ENCODE measurements at regions not wholly inside any gene's neighbourhood (a gene's known extent, or its start where the extent isn't known, plus 50 kb on each side); places are given as distances from the start of the nearest gene placed in this dataset.

- DNase-seq: no peak
Observed at GRCh38 chr2:2704428-2705090, 373.5 kb upstream of the MYT1L start.

- DNase-seq: no peak
Observed at GRCh38 chr2:2703762-2704427, 372.8 kb upstream of the MYT1L start.

- DNase-seq: no peak
Observed at GRCh38 chr2:2703172-2703571, 372.1 kb upstream of the MYT1L start.

GRCh38 chr2:2702385-2702784 lies 371.3 kb upstream of the MYT1L start:
- DNase-seq: no peak

- DNase-seq: no peak
Observed at GRCh38 chr2:2701813-2702212, 370.7 kb upstream of the MYT1L start.

GRCh38 chr2:2701176-2701781 lies 370.2 kb upstream of the MYT1L start:
- DNase-seq: no peak

GRCh38 chr2:2699121-2699505 lies 368.0 kb upstream of the MYT1L start:
- no peak for DNase-seq

- peak in 1 of 2 experiments; percentile 29 for DNase-seq
Observed at GRCh38 chr2:2698182-2699120, 367.4 kb upstream of the MYT1L start.

GRCh38 chr2:2696733-2697455 lies 365.8 kb upstream of the MYT1L start:
- no peak for DNase-seq

- no peak for DNase-seq
Observed at GRCh38 chr2:2696325-2696724, 365.2 kb upstream of the MYT1L start.

GRCh38 chr2:2694746-2695145 lies 363.7 kb upstream of the MYT1L start:
- DNase-seq: no peak

- no peak for DNase-seq
Observed at GRCh38 chr2:2692599-2693389, 361.7 kb upstream of the MYT1L start.

GRCh38 chr2:2691419-2691818 lies 360.3 kb upstream of the MYT1L start:
- DNase-seq: no peak

- no peak for DNase-seq
Observed at GRCh38 chr2:2690985-2691384, 359.9 kb upstream of the MYT1L start.

GRCh38 chr2:2689306-2689705 lies 358.2 kb upstream of the MYT1L start:
- DNase-seq: no peak

- no peak for DNase-seq
Observed at GRCh38 chr2:2688254-2688653, 357.2 kb upstream of the MYT1L start.

GRCh38 chr2:2687745-2688144 lies 356.7 kb upstream of the MYT1L start:
- DNase-seq: no peak

- no peak for DNase-seq
Observed at GRCh38 chr2:2686222-2686621, 355.1 kb upstream of the MYT1L start.

GRCh38 chr2:2683606-2684224 lies 352.6 kb upstream of the MYT1L start:
- DNase-seq: no peak

GRCh38 chr2:2682700-2683342 lies 351.7 kb upstream of the MYT1L start:
- no peak for DNase-seq
